OCI-LY1 (cell line): ENCODE measurements at regions not wholly inside any gene's neighbourhood (a gene's known extent, or its start where the extent isn't known, plus 50 kb on each side); places are given as distances from the start of the nearest gene placed in this dataset.

Experiments used
- H2AFZ ChIP-seq: fragments of 200-600 bp; sonication (generic), shearing (Covaris generic); 2 replicates; pipeline ENCODE4 v1.6.0; 2014; ENCODE audit warnings: antibody characterized with exemption, mild to moderate bottlenecking, low read length
- H3F3A ChIP-seq: fragments of 200-600 bp; sonication (generic), shearing (Covaris generic); 2 replicates; pipeline ENCODE4 v1.6.0; 2014; ENCODE audit warnings: mild to moderate bottlenecking, antibody characterized with exemption, low read length, moderate library complexity; ENCODE audit not compliant: insufficient read depth
- H3K27ac ChIP-seq: fragments of 200-600 bp; sonication (generic); 2 replicates; pipeline ENCODE4 v1.5.1; 2014; ENCODE audit warnings: low read length, mixed run types, mild to moderate bottlenecking, low read depth; ENCODE audit not compliant: poor library complexity, severe bottlenecking
- H3K27me3 ChIP-seq: fragments of 200-600 bp; sonication (generic); 2 replicates; pipeline ENCODE4 v1.6.0; 2014; ENCODE audit warnings: antibody characterized with exemption, mild to moderate bottlenecking, low read length, moderate library complexity; ENCODE audit not compliant: insufficient read depth
- H3K36me3 ChIP-seq: fragments of 200-600 bp; sonication (generic); 2 replicates; pipeline ENCODE4 v1.6.1; 2014; ENCODE audit warnings: mild to moderate bottlenecking, antibody characterized with exemption, low read length, moderate library complexity, mixed read lengths; ENCODE audit not compliant: insufficient read depth
- H3K4me1 ChIP-seq: fragments of 200-600 bp; sonication (generic); 2 replicates; pipeline ENCODE4 v1.5.1; 2014; ENCODE audit warnings: mild to moderate bottlenecking, low read length, moderate library complexity; ENCODE audit not compliant: insufficient read depth, severe bottlenecking
- H3K4me2 ChIP-seq: fragments of 200-600 bp; sonication (generic), shearing (Covaris generic); 2 replicates; pipeline ENCODE4 v1.6.1; 2014; ENCODE audit warnings: low read length
- H3K4me3 ChIP-seq: fragments of 200-600 bp; sonication (generic); 2 replicates; pipeline ENCODE4 v1.5.1; 2014; ENCODE audit warnings: low read length, low read depth, mild to moderate bottlenecking, mixed read lengths; ENCODE audit not compliant: poor library complexity, severe bottlenecking
- H3K79me2 ChIP-seq: fragments of 200-600 bp; shearing (Covaris generic); 2 replicates; pipeline ENCODE4 v1.6.1; 2016; ENCODE audit warnings: mixed run types, low read length, mixed read lengths; ENCODE audit not compliant: insufficient read depth
- H3K9ac ChIP-seq: fragments of 200-600 bp; sonication (generic), shearing (Covaris generic); 2 replicates; pipeline ENCODE4 v1.6.1; 2014; ENCODE audit warnings: mild to moderate bottlenecking, low read length, mixed read lengths
- H3K9me2 ChIP-seq: fragments of 200-600 bp; sonication (generic), shearing (Covaris generic); 2 replicates; pipeline ENCODE4 v1.6.1; 2014; ENCODE audit warnings: low read depth, mild to moderate bottlenecking, low read length, mixed read lengths
- H3K9me3 ChIP-seq: fragments of 200-600 bp; shearing (Covaris generic); 2 replicates; pipeline ENCODE4 v1.6.1; 2014; ENCODE audit warnings: low read length, mixed read lengths
- H4K20me1 ChIP-seq: fragments of 200-600 bp; sonication (generic), shearing (Covaris generic); 2 replicates; pipeline ENCODE4 v1.6.0; 2016; ENCODE audit warnings: mild to moderate bottlenecking, low read length; ENCODE audit not compliant: insufficient read depth
- CTCF ChIP-seq: fragments of 200-600 bp; sonication (generic), shearing (Covaris generic); IDR thresholded peaks from 2 replicates; pipeline ENCODE4 v1.5.1; 2017; ENCODE audit warnings: mild to moderate bottlenecking, antibody characterized with exemption, low read length, moderate library complexity, mixed read lengths
- EZH2 ChIP-seq: fragments of 200-600 bp; sonication (generic), shearing (Covaris generic); IDR thresholded peaks from 2 replicates; pipeline ENCODE4 v1.8.0; 2017; ENCODE audit warnings: borderline replicate concordance, mixed run types, mild to moderate bottlenecking, antibody characterized with exemption, low read length, moderate library complexity, mixed read lengths

- no peak overlapping the region for H2AFZ ChIP-seq
- no peak overlapping the region for H3K4me2 ChIP-seq
- no peaks in the 10 kb centered on the region for H3K4me1 ChIP-seq
- H3K79me2 ChIP-seq, result no peaks in the 10 kb centered on the region
- TF ChIP-seq CTCF (no peak), EZH2 (no peak)
- peaks cover 3% of the 10 kb centered on the region; the same call in 1 of the 2 replicates for H3K27me3 ChIP-seq
- no peaks in the 10 kb centered on the region for H3K9me3 ChIP-seq
- no peaks in the 10 kb centered on the region for H3K36me3 ChIP-seq
- H3K27ac ChIP-seq, result no peak overlapping the region
- H3K9me2 ChIP-seq, result no peaks in the 10 kb centered on the region
- H3K4me3 ChIP-seq, result no peak overlapping the region
- no peaks in the 10 kb centered on the region for H4K20me1 ChIP-seq
- no peak overlapping the region for H3K9ac ChIP-seq
- no peaks in the 10 kb centered on the region for H3F3A ChIP-seq
Observed at GRCh38 chr2:37872192-37872750, 52.8 kb upstream of the RMDN2 start.

DNA sequence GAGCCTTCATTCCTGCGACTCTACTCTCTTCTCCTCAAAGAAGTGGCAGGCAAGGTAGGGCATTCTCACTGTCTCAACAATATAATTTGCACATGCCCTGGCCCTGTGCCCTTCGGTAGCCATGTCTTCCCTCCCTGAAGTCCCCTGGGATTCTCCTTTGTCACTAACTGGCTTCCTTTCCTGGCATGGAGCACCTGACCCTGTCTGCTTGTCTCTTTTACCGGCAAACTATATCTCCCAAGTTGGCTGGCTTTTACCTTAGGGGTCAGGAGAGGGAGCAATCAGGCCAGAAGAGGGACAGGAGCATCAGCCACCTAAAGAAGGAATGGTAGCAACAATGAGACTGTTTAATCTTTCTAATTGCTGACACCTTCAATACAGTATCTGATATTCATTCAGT is 51.9 kb upstream of the RMDN2 start:
- Histone ChIP-seq H3F3A (no peaks in the 10 kb centered on the region), H2AFZ (no peak overlapping the region), H3K27ac (no peak overlapping the region), H3K27me3 (peaks cover 3% of the 10 kb centered on the region; the same call in 1 of the 2 replicates), H3K4me2 (no peak overlapping the region), H3K36me3 (no peaks in the 10 kb centered on the region), H3K4me1 (no peaks in the 10 kb centered on the region), H3K4me3 (no peak overlapping the region), H3K9me2 (no peaks in the 10 kb centered on the region), H3K9me3 (no peaks in the 10 kb centered on the region), H3K9ac (no peak overlapping the region), H4K20me1 (no peaks in the 10 kb centered on the region), H3K79me2 (no peaks in the 10 kb centered on the region)
- TF ChIP-seq EZH2 (no peak), CTCF (no peak)

DNA sequence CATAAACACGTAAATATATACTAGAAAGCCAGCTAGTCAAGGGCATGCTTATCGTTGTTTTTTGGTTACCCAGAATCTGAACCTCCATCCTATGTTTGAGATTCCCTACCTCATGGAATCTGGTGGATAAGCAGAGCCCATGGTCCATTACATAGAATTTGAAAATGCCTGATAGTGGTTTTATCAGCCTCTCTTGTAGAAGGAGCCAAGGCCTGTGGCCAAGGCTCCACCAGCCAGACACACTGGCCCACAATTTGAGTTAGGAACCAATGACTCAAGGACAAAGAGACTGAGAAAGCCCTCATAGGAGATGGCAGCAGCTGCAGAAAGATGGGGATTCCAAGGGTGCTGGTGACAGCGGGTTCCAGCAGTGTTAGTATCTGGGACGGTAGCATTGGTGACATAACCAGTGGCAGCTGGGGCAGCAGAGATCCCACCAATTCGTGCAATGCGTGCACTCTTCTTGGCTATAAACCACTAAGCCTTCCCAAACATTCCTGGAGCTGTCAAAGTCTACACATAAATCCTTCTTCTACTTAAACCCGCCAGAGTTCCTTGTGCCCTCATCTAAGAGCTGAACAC is 51.2 kb upstream of the RMDN2 start:
- TF ChIP-seq EZH2, result no peak
- no peak for TF ChIP-seq CTCF
- no peaks in the 10 kb centered on the region for H3K36me3 ChIP-seq

More for the DNA sequence above, 51.2 kb upstream of the RMDN2 start:
- no peak overlapping the region for H2AFZ ChIP-seq
- H3K9me3 ChIP-seq, result no peaks in the 10 kb centered on the region
- H3K4me3 ChIP-seq, result no peak overlapping the region
- no peak overlapping the region for H3K4me2 ChIP-seq
- no peaks in the 10 kb centered on the region for H4K20me1 ChIP-seq
- no peaks in the 10 kb centered on the region for H3K9me2 ChIP-seq
- peaks cover 3% of the 10 kb centered on the region; the same call in 1 of the 2 replicates for H3K27me3 ChIP-seq
- no peaks in the 10 kb centered on the region for H3K4me1 ChIP-seq
- H3F3A ChIP-seq, result no peaks in the 10 kb centered on the region
- H3K27ac ChIP-seq, result no peak overlapping the region
- H3K9ac ChIP-seq, result no peak overlapping the region
- no peaks in the 10 kb centered on the region for H3K79me2 ChIP-seq
